Calu3 (cell line): ENCODE measurements at regions not wholly inside any gene's neighbourhood (a gene's known extent, or its start where the extent isn't known, plus 50 kb on each side); places are given as distances from the start of the nearest gene placed in this dataset.

ENCODE experiments used
- BruUV-seq: library from RNA; stranded (reverse); fragments of 400-500 nt; replicated peaks from 2 replicates; lab custom pipeline; 2021; lab: Mats Ljungman, UMichigan
- CTCF ChIA-PET: fragments of 300-600 bp; sonication (Branson Sonifier 250); formaldehyde crosslinking; loops from one replicate; lab custom pipeline; 2022; ENCODE audit warnings: antibody characterized with exemption; lab: Charles Lee
- DNase-seq: peaks from one replicate; pipeline ENCODE4 v3.0.0; 2022
- H3K27ac Mint-ChIP-seq: one replicate; pipeline ENCODE4 v1.8.0; 2022; ENCODE audit warnings: mixed read lengths; ENCODE audit not compliant: unreplicated experiment
- H3K27me3 Mint-ChIP-seq: one replicate; pipeline ENCODE4 v1.8.0; 2022; ENCODE audit warnings: mixed read lengths; ENCODE audit not compliant: unreplicated experiment
- H3K36me3 Mint-ChIP-seq: one replicate; pipeline ENCODE4 v1.8.0; 2022; ENCODE audit warnings: mild to moderate bottlenecking, moderate library complexity, mixed read lengths; ENCODE audit not compliant: insufficient read depth, unreplicated experiment
- H3K4me1 Mint-ChIP-seq: one replicate; pipeline ENCODE4 v1.8.0; 2022; ENCODE audit warnings: mild to moderate bottlenecking, low read depth, mixed read lengths; ENCODE audit not compliant: unreplicated experiment
- H3K4me3 Mint-ChIP-seq: one replicate; pipeline ENCODE4 v1.8.0; 2022; ENCODE audit warnings: mild to moderate bottlenecking, low read depth, moderate library complexity, mixed read lengths; ENCODE audit not compliant: unreplicated experiment
- H3K9me3 Mint-ChIP-seq: one replicate; pipeline ENCODE4 v1.8.0; 2022; ENCODE audit warnings: low read depth, mixed read lengths; ENCODE audit not compliant: unreplicated experiment
- CTCF ChIP-seq: fragments of 200-600 bp; IDR thresholded peaks from one replicate; pipeline ENCODE4 v1.8.0; 2022; ENCODE audit warnings: antibody characterized with exemption; ENCODE audit not compliant: unreplicated experiment
- intact Hi-C: fragments of 100-400 bp; cut with micrococcal nuclease; formaldehyde crosslinking; loops from one replicate; pipeline ENCODE4 v1.10.0; 2022; ENCODE audit not compliant: unreplicated experiment

GRCh38 chr3:135837977-135838631 is 127.4 kb upstream of the PPP2R3A start:
- Mint-ChIP-seq H3K9me3 (no peaks in the 10 kb centered on the region), H3K4me3 (no peak overlapping the region), H3K4me1 (no peaks in the 10 kb centered on the region), H3K27me3 (peaks cover 81% of the 10 kb centered on the region), H3K36me3 (no peaks in the 10 kb centered on the region), H3K27ac (no peak overlapping the region)
- intact Hi-C loops, result no loop called here
- no peak for DNase-seq
- no TSS peak for BruUV-seq
- TF ChIP-seq CTCF, result no peak
- CTCF ChIA-PET, result no interaction called here

GRCh38 chr3:135840436-135840835 is 125.1 kb upstream of the PPP2R3A start:
- TF ChIP-seq CTCF, result no peak
- no peak overlapping the region for H3K27ac Mint-ChIP-seq
- intact Hi-C loops, result no loop called here

GRCh38 chr3:135844386-135844785 is 121.1 kb upstream of the PPP2R3A start:
- H3K27me3 Mint-ChIP-seq, result peaks cover 60% of the 10 kb centered on the region
- H3K4me3 Mint-ChIP-seq, result no peak overlapping the region
- no peaks in the 10 kb centered on the region for H3K4me1 Mint-ChIP-seq
- H3K9me3 Mint-ChIP-seq, result peaks cover 2% of the 10 kb centered on the region
- TF ChIP-seq CTCF, result no peak
- DNase-seq, result no peak
- no peaks in the 10 kb centered on the region for H3K36me3 Mint-ChIP-seq
- CTCF ChIA-PET, result no interaction called here
- H3K27ac Mint-ChIP-seq, result no peak overlapping the region
- intact Hi-C loops, result no loop called here
- BruUV-seq, result no TSS peak

More at GRCh38 chr3:135840436-135840835, 125.1 kb upstream of the PPP2R3A start:
- CTCF ChIA-PET, result interaction anchor here (0.6 kb wide), 1 partner anchor 51 kb away, joined by 4 read pairs; no protein-coding TSS in a partner anchor
- BruUV-seq, result no TSS peak
- H3K4me3 Mint-ChIP-seq, result no peak overlapping the region
- no peak for DNase-seq
- H3K36me3 Mint-ChIP-seq, result no peaks in the 10 kb centered on the region
- no peaks in the 10 kb centered on the region for H3K9me3 Mint-ChIP-seq
- no peaks in the 10 kb centered on the region for H3K4me1 Mint-ChIP-seq
- H3K27me3 Mint-ChIP-seq, result peaks cover 76% of the 10 kb centered on the region

GRCh38 chr3:135848051-135848450 is 117.5 kb upstream of the PPP2R3A start:
- Mint-ChIP-seq H3K27ac (no peak overlapping the region), H3K4me3 (no peak overlapping the region), H3K9me3 (peaks cover 2% of the 10 kb centered on the region), H3K27me3 (peaks cover 57% of the 10 kb centered on the region), H3K36me3 (no peaks in the 10 kb centered on the region), H3K4me1 (no peaks in the 10 kb centered on the region)
- BruUV-seq, result no TSS peak
- DNase-seq, result no peak
- intact Hi-C loops, result no loop called here
- no peak for TF ChIP-seq CTCF
- CTCF ChIA-PET, result no interaction called here
